ENCODE measurements at regions not wholly inside any gene's neighbourhood (a gene's known extent, or its start where the extent isn't known, plus 50 kb on each side); places are given as distances from the start of the nearest gene placed in this dataset.

DNA sequence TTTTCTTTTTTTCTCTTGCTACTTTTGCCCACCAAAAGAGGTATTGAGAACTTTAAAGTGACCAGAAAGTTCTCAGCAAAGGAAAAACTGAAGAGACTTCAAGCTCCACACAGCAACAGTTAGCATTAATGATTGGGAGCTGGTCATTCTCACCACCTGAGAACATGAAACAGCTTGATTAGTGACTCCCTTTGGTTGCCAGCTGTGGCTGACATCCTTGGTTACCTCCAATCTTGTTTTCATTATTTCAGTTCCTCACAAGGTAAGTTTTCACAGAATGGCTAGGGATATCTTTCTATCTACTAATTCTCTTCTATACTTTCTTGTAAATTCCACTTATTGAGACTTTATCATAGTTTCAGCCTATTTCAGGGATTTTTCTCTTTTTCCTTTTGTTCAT, 427.9 kb downstream of the QKI start:
- in situ Hi-C loops (cut with MboI): no loop called here
- no peak for DNase-seq
- H3K9me2 ChIP-seq (ENCODE audit: insufficient read depth): no peaks in the 10 kb centered on the region
- no peaks in the 10 kb centered on the region for H3K27me3 ChIP-seq (replicated peaks; ENCODE audit: insufficient read depth)
- no peaks in the 10 kb centered on the region for H3F3A ChIP-seq (ENCODE audit: insufficient read depth)
- H3K36me3 ChIP-seq (ENCODE audit: low read depth): no peaks in the 10 kb centered on the region
- no peaks in the 10 kb centered on the region for H3K79me2 ChIP-seq (ENCODE audit: insufficient read depth)
- H4K20me1 ChIP-seq (ENCODE audit: insufficient read depth): no peaks in the 10 kb centered on the region
- H3K4me1 ChIP-seq (ENCODE audit: insufficient read depth): no peaks in the 10 kb centered on the region
- no peak overlapping the region for H3K4me3 ChIP-seq
- TF ChIP-seq EZH2phosphoT487 (IDR thresholded peaks at IDR 0.05; ENCODE audit: insufficient read depth, low read depth) (no peak), EZH2 (IDR thresholded peaks at IDR 0.05; ENCODE audit: insufficient read depth, poor library complexity, severe bottlenecking) (no peak)
- no peaks in the 10 kb centered on the region for H3K9me3 ChIP-seq (ENCODE audit: low read depth)
- H3K27ac ChIP-seq: no peak overlapping the region
- H3K4me2 ChIP-seq (ENCODE audit: unreplicated experiment): no peak overlapping the region
- no peak overlapping the region for H3K9ac ChIP-seq
- H2AFZ ChIP-seq: no peak overlapping the region

DNA sequence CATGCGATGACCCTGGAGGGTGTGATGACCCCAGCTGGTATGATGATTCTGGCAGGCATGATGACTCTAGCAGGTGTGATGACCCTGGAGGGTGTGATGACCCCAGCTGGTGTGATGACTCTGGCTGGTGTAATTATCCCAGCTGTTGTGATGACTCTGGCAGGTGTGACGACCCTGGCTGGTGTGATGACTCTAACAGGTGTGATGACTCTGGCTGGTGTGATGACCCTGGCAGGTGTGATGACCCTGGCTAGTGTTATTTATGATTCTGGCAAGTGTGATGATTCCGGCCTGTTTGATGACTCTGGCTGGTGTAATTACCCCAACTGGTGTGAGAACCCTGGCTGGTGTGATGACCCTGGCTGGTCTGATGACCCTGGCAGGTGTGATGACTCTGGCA, 427.2 kb downstream of the QKI start:
- Histone ChIP-seq H3K79me2 (ENCODE audit: insufficient read depth) (no peaks in the 10 kb centered on the region), H3K27ac (no peak overlapping the region), H3K9me2 (ENCODE audit: insufficient read depth) (no peaks in the 10 kb centered on the region), H3K36me3 (ENCODE audit: low read depth) (no peaks in the 10 kb centered on the region), H3K9ac (no peak overlapping the region), H3K27me3 (replicated peaks; ENCODE audit: insufficient read depth) (no peaks in the 10 kb centered on the region), H3F3A (ENCODE audit: insufficient read depth) (no peaks in the 10 kb centered on the region), H2AFZ (no peak overlapping the region), H3K9me3 (ENCODE audit: low read depth) (no peaks in the 10 kb centered on the region), H4K20me1 (ENCODE audit: insufficient read depth) (no peaks in the 10 kb centered on the region), H3K4me2 (ENCODE audit: unreplicated experiment) (no peak overlapping the region), H3K4me3 (no peak overlapping the region), H3K4me1 (ENCODE audit: insufficient read depth) (no peaks in the 10 kb centered on the region)
- in situ Hi-C loops (cut with MboI): no loop called here
- TF ChIP-seq EZH2 (IDR thresholded peaks at IDR 0.05; ENCODE audit: insufficient read depth, poor library complexity, severe bottlenecking): no peak
- TF ChIP-seq EZH2phosphoT487 (IDR thresholded peaks at IDR 0.05; ENCODE audit: insufficient read depth, low read depth): no peak
- no peak for DNase-seq
- WGBS, 2 experiments (ENCODE audit: low coverage in 1 of 2, low lambda C conversion rate in 2 of 2, missing lambda C conversion rate in 2 of 2): 46 to 68% methylated on average over 2 to 3 of the region's 3 CpGs

- Histone ChIP-seq H3F3A (ENCODE audit: insufficient read depth) (no peaks in the 10 kb centered on the region), H3K4me2 (ENCODE audit: unreplicated experiment) (no peak overlapping the region), H3K9me3 (ENCODE audit: low read depth) (no peaks in the 10 kb centered on the region), H3K4me3 (no peak overlapping the region), H3K79me2 (ENCODE audit: insufficient read depth) (no peaks in the 10 kb centered on the region), H3K36me3 (ENCODE audit: low read depth) (no peaks in the 10 kb centered on the region), H3K27ac (no peak overlapping the region), H3K9ac (no peak overlapping the region), H3K9me2 (ENCODE audit: insufficient read depth) (no peaks in the 10 kb centered on the region), H3K4me1 (ENCODE audit: insufficient read depth) (no peaks in the 10 kb centered on the region), H2AFZ (no peak overlapping the region), H4K20me1 (ENCODE audit: insufficient read depth) (no peaks in the 10 kb centered on the region), H3K27me3 (replicated peaks; ENCODE audit: insufficient read depth) (no peaks in the 10 kb centered on the region)
- 31% methylated on average over 2 of the region's 2 CpGs; no CpG with 5 or more reads in 1 of the 2 experiments for WGBS, 2 experiments (ENCODE audit: low coverage in 1 of 2, low lambda C conversion rate in 2 of 2, missing lambda C conversion rate in 2 of 2)
- DNase-seq: no peak
- TF ChIP-seq EZH2 (IDR thresholded peaks at IDR 0.05; ENCODE audit: insufficient read depth, poor library complexity, severe bottlenecking) (no peak), EZH2phosphoT487 (IDR thresholded peaks at IDR 0.05; ENCODE audit: insufficient read depth, low read depth) (no peak)
- in situ Hi-C loops (cut with MboI): no loop called here
Observed at GRCh38 chr6:163841326-163841725, 426.8 kb downstream of the QKI start.

GRCh38 chr6:163840880-163841279, 426.4 kb downstream of the QKI start:
- DNase-seq: no peak
- no peak overlapping the region for H2AFZ ChIP-seq
- H3K36me3 ChIP-seq (ENCODE audit: low read depth): no peaks in the 10 kb centered on the region
- 34 to 43% methylated on average over 3 of the region's 3 CpGs for WGBS, 2 experiments (ENCODE audit: low coverage in 1 of 2, low lambda C conversion rate in 2 of 2, missing lambda C conversion rate in 2 of 2)
- no peak overlapping the region for H3K9ac ChIP-seq
- no peaks in the 10 kb centered on the region for H3K4me1 ChIP-seq (ENCODE audit: insufficient read depth)
- no peak overlapping the region for H3K4me3 ChIP-seq
- H4K20me1 ChIP-seq (ENCODE audit: insufficient read depth): no peaks in the 10 kb centered on the region
- H3K9me3 ChIP-seq (ENCODE audit: low read depth): no peaks in the 10 kb centered on the region
- H3K79me2 ChIP-seq (ENCODE audit: insufficient read depth): no peaks in the 10 kb centered on the region
- H3K9me2 ChIP-seq (ENCODE audit: insufficient read depth): no peaks in the 10 kb centered on the region
- H3K4me2 ChIP-seq (ENCODE audit: unreplicated experiment): no peak overlapping the region
- in situ Hi-C loops (cut with MboI): no loop called here
- no peaks in the 10 kb centered on the region for H3F3A ChIP-seq (ENCODE audit: insufficient read depth)
- no peak for TF ChIP-seq EZH2phosphoT487 (IDR thresholded peaks at IDR 0.05; ENCODE audit: insufficient read depth, low read depth)
- no peak for TF ChIP-seq EZH2 (IDR thresholded peaks at IDR 0.05; ENCODE audit: insufficient read depth, poor library complexity, severe bottlenecking)
- H3K27ac ChIP-seq: no peak overlapping the region
- H3K27me3 ChIP-seq (replicated peaks; ENCODE audit: insufficient read depth): no peaks in the 10 kb centered on the region

DNA sequence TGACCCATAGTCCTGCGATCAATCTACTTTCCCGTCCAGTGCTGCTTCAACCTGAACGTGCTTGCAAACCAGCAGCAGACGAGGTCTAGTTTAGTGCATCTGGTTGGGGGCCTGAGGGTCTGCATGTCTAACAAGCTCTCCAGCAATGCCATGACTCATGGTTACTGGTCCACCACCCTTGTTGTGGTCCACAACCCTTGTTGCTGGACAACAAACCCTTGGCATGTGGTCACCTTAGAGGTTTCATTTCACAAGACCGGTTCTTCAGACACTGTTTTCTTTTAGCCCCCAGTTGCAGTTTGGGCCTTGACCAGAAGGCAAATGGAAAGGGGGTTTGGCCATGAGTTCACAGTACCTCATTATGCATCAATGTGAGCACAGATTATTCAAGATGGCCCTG, 424.8 kb downstream of the QKI start:
- WGBS, 2 experiments (ENCODE audit: low coverage in 1 of 2, low lambda C conversion rate in 2 of 2, missing lambda C conversion rate in 2 of 2): 64 to 67% methylated on average over 5 of the region's 5 CpGs
- Histone ChIP-seq H3K79me2 (ENCODE audit: insufficient read depth) (no peaks in the 10 kb centered on the region), H3K9me2 (ENCODE audit: insufficient read depth) (no peaks in the 10 kb centered on the region), H3K9me3 (ENCODE audit: low read depth) (no peaks in the 10 kb centered on the region), H3K4me3 (no peak overlapping the region), H3F3A (ENCODE audit: insufficient read depth) (no peaks in the 10 kb centered on the region), H3K27me3 (replicated peaks; ENCODE audit: insufficient read depth) (no peaks in the 10 kb centered on the region), H4K20me1 (ENCODE audit: insufficient read depth) (no peaks in the 10 kb centered on the region), H3K27ac (no peak overlapping the region), H3K4me2 (ENCODE audit: unreplicated experiment) (no peak overlapping the region), H3K36me3 (ENCODE audit: low read depth) (no peaks in the 10 kb centered on the region), H2AFZ (no peak overlapping the region), H3K9ac (no peak overlapping the region), H3K4me1 (ENCODE audit: insufficient read depth) (no peaks in the 10 kb centered on the region)
- no peak for TF ChIP-seq EZH2phosphoT487 (IDR thresholded peaks at IDR 0.05; ENCODE audit: insufficient read depth, low read depth)
- TF ChIP-seq EZH2 (IDR thresholded peaks at IDR 0.05; ENCODE audit: insufficient read depth, poor library complexity, severe bottlenecking): no peak
- in situ Hi-C loops (cut with MboI): no loop called here
- DNase-seq: no peak
